D341Med (cell line): ENCODE measurements at regions not wholly inside any gene's neighbourhood (a gene's known extent, or its start where the extent isn't known, plus 50 kb on each side); places are given as distances from the start of the nearest gene placed in this dataset.
"Not testable (repeated sequence)": the region's sequence is repeated elsewhere in the genome, so short reads cannot be mapped to it uniquely, and the experiment has no call there.

Experiments
- DNase-seq: peaks from one replicate; pipeline ENCODE4 v3.0.0; 2012; ENCODE audit warnings: low spot score

GRCh38 chr12:46617737-46618136 lies 208.1 kb downstream of the SLC38A4 start:
- DNase-seq: not testable (repeated sequence)

GRCh38 chr12:46617167-46617566 lies 208.6 kb downstream of the SLC38A4 start:
- no peak for DNase-seq

GRCh38 chr12:46610754-46611153 lies 215.0 kb downstream of the SLC38A4 start:
- no peak for DNase-seq

GRCh38 chr12:46609674-46610073 lies 216.1 kb downstream of the SLC38A4 start:
- no peak for DNase-seq

GRCh38 chr12:46609273-46609623 lies 216.5 kb downstream of the SLC38A4 start:
- no peak for DNase-seq

- no peak for DNase-seq
Observed at GRCh38 chr12:46608431-46609272, 217.1 kb downstream of the SLC38A4 start.

GRCh38 chr12:46604684-46605083 lies 221.1 kb downstream of the SLC38A4 start:
- no peak for DNase-seq

GRCh38 chr12:46603776-46604456 lies 221.9 kb downstream of the SLC38A4 start:
- DNase-seq: no peak

- no peak for DNase-seq
Observed at GRCh38 chr12:46602474-46602873, 223.3 kb downstream of the SLC38A4 start.

GRCh38 chr12:46590991-46591703 lies 218.6 kb upstream of the SLC38A2 start:
- DNase-seq: no peak

GRCh38 chr12:46585854-46586621 lies 213.5 kb upstream of the SLC38A2 start:
- no peak for DNase-seq

GRCh38 chr12:46584098-46584497 lies 211.5 kb upstream of the SLC38A2 start:
- not testable (repeated sequence) for DNase-seq

GRCh38 chr12:46581990-46582389 lies 209.4 kb upstream of the SLC38A2 start:
- not testable (repeated sequence) for DNase-seq

GRCh38 chr12:46580445-46580844 lies 207.9 kb upstream of the SLC38A2 start:
- no peak for DNase-seq

- DNase-seq: no peak
Observed at GRCh38 chr12:46579474-46579873, 206.9 kb upstream of the SLC38A2 start.

GRCh38 chr12:46578190-46578982 lies 205.8 kb upstream of the SLC38A2 start:
- DNase-seq: no peak

GRCh38 chr12:46577063-46577776 lies 204.6 kb upstream of the SLC38A2 start:
- DNase-seq: no peak

- DNase-seq: no peak
Observed at GRCh38 chr12:46574847-46575246, 202.3 kb upstream of the SLC38A2 start.

GRCh38 chr12:46573347-46573658 lies 200.7 kb upstream of the SLC38A2 start:
- no peak for DNase-seq

- DNase-seq: no peak
Observed at GRCh38 chr12:46572644-46573346, 200.2 kb upstream of the SLC38A2 start.
